Subcutaneous abdominal adipose tissue (tissue), 5 donors: ENCODE measurements at regions not wholly inside any gene's neighbourhood (a gene's known extent, or its start where the extent isn't known, plus 50 kb on each side); places are given as distances from the start of the nearest gene placed in this dataset.

Source experiments
- H3K27ac ChIP-seq: one replicate; pipeline ENCODE4 v1.7.0; 2013; ENCODE audit warnings: low read depth, mild to moderate bottlenecking, inconsistent platforms, low read length, moderate library complexity
- H3K27me3 ChIP-seq, 5 donors: one replicate each; pipeline ENCODE4 v1.7.0; 2013; ENCODE audit warnings: low read length in 5 of 5, inconsistent platforms in 1 of 5; ENCODE audit not compliant: control insufficient read depth in 5 of 5, insufficient read depth in 4 of 5
- H3K36me3 ChIP-seq, 5 donors: one replicate each; pipeline ENCODE4 v1.7.0; 2013; ENCODE audit warnings: low read length in 5 of 5; ENCODE audit not compliant: control insufficient read depth in 5 of 5, insufficient read depth in 5 of 5
- H3K4me1 ChIP-seq, 5 donors: one replicate each; pipeline ENCODE4 v1.7.0; 2013; ENCODE audit warnings: low read length in 5 of 5, mild to moderate bottlenecking in 3 of 5, moderate library complexity in 1 of 5; ENCODE audit not compliant: control insufficient read depth in 5 of 5, insufficient read depth in 5 of 5
- H3K4me3 ChIP-seq, 5 donors: one replicate each; pipeline ENCODE4 v1.7.0; 2013; ENCODE audit warnings: low read length in 5 of 5, low read depth in 1 of 5
- H3K9ac ChIP-seq, 5 donors: one replicate each; pipeline ENCODE4 v1.7.0; 2013; ENCODE audit warnings: low read length in 5 of 5, mild to moderate bottlenecking in 4 of 5, moderate library complexity in 3 of 5
- H3K9me3 ChIP-seq, 5 donors: one replicate each; pipeline ENCODE4 v1.7.0; 2013; ENCODE audit warnings: low read length in 5 of 5; ENCODE audit not compliant: control insufficient read depth in 5 of 5
- donor health status: healthy.
- donor health status: healthy.
- donor health status: healthy.
- donor health status: healthy.
- donor health status: healthy.

GRCh38 chr5:158406884-158407823, 548.2 kb upstream of the CLINT1 start:
- H3K36me3 ChIP-seq, result no peaks in the 10 kb centered on the region
- H3K27ac ChIP-seq, result no peak overlapping the region

GRCh38 chr5:158398360-158399201, 539.6 kb upstream of the CLINT1 start:
- no peaks in the 10 kb centered on the region for H3K4me1 ChIP-seq
- H3K9ac ChIP-seq, result no peak overlapping the region
- no peaks in the 10 kb centered on the region for H3K36me3 ChIP-seq
- no peak overlapping the region for H3K4me3 ChIP-seq
- H3K9me3 ChIP-seq, result no peaks in the 10 kb centered on the region
- no peaks in the 10 kb centered on the region for H3K27me3 ChIP-seq
- no peak overlapping the region for H3K27ac ChIP-seq

More at GRCh38 chr5:158406884-158407823, 548.2 kb upstream of the CLINT1 start:
- peaks cover 0 to 8% (median 6%) of the 10 kb centered on the region in 5 donors for H3K9me3 ChIP-seq
- peaks cover 0 to 10% (median 0%) of the 10 kb centered on the region in 5 donors for H3K4me1 ChIP-seq
- H3K4me3 ChIP-seq, result no peak overlapping the region
- no peaks in the 10 kb centered on the region for H3K27me3 ChIP-seq
- no peak overlapping the region for H3K9ac ChIP-seq

DNA sequence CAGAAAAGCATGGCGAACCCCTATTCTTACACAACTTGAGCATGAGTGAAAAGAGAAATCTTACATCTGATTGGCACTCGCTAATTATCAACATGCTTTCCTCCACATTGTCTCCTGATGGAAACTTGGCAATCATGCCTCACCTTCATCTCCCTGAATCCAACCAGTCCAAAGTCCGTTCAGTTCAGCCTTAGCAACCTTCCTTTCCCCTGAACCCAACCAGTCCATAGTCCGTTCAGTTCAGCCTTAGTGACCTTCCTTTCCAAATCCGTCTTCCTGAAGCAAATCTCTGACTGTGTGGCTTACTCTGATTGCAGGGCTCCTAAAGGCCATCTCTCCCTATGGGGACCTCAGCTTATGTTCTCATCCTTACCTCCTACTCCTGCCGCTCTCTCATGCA, 538.3 kb upstream of the CLINT1 start:
- no peak overlapping the region for H3K27ac ChIP-seq
- no peaks in the 10 kb centered on the region for H3K4me1 ChIP-seq
- H3K9me3 ChIP-seq, result no peaks in the 10 kb centered on the region
- H3K27me3 ChIP-seq, result no peaks in the 10 kb centered on the region
- no peak overlapping the region for H3K9ac ChIP-seq
- no peaks in the 10 kb centered on the region for H3K36me3 ChIP-seq
- H3K4me3 ChIP-seq, result no peak overlapping the region

DNA sequence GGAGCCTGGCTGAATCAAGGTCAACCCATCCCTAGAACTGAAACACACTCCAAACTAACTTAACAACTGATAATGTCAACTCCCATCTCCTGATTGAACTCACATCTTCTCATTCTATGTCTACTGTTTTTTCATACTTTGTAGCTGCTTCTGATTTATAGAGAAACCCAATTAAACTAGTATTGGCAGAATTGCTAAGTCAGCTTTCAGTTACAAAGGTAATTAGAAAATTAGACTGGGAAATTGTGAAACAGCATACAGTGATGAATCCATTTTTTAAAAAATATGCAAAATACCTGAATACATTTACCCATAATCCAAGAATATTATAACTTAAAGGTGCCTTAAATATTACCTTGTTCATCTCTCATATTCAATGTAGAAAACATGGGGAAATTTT, 535.2 kb upstream of the CLINT1 start:
- H3K36me3 ChIP-seq, result no peaks in the 10 kb centered on the region
- H3K9ac ChIP-seq, result no peak overlapping the region
- H3K9me3 ChIP-seq, result no peaks in the 10 kb centered on the region
- H3K27me3 ChIP-seq, result no peaks in the 10 kb centered on the region
- H3K4me1 ChIP-seq, result peaks cover 0 to 3% (median 0%) of the 10 kb centered on the region in 5 donors
- H3K27ac ChIP-seq, result no peak overlapping the region
- H3K4me3 ChIP-seq, result no peak overlapping the region

- H3K9ac ChIP-seq, result no peak overlapping the region
- no peak overlapping the region for H3K27ac ChIP-seq
These were observed 534.5 kb upstream of the CLINT1 start for GRCh38 chr5:158393457-158393856.

DNA sequence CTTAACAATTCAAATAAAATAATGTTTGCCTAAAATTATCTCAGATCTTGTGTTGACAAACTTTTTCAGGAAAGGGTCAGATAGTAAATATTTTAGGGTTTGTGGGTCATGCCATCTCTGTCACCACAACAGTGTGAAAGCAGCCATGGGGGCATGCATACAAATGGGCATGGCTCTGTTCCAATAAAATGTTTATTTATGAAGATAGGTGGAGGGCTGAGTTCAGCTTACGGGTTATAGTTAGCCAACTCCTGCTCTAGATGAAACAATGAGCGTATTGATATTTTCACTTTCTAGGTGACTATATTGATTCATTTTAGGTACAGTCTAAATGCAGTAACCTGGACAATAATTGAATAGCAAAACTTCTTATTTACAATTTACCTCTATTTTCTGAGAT, 533.8 kb upstream of the CLINT1 start:
- Histone ChIP-seq H3K4me3 (no peak overlapping the region), H3K27ac (no peak overlapping the region), H3K36me3 (no peaks in the 10 kb centered on the region), H3K9me3 (no peaks in the 10 kb centered on the region), H3K9ac (no peak overlapping the region), H3K27me3 (no peaks in the 10 kb centered on the region), H3K4me1 (peaks cover 0 to 3% (median 0%) of the 10 kb centered on the region in 5 donors)

More at GRCh38 chr5:158393457-158393856, 534.5 kb upstream of the CLINT1 start:
- H3K4me3 ChIP-seq, result no peak overlapping the region
- H3K4me1 ChIP-seq, result peaks cover 0 to 3% (median 0%) of the 10 kb centered on the region in 5 donors
- no peaks in the 10 kb centered on the region for H3K36me3 ChIP-seq
- H3K9me3 ChIP-seq, result no peaks in the 10 kb centered on the region
- no peaks in the 10 kb centered on the region for H3K27me3 ChIP-seq

DNA sequence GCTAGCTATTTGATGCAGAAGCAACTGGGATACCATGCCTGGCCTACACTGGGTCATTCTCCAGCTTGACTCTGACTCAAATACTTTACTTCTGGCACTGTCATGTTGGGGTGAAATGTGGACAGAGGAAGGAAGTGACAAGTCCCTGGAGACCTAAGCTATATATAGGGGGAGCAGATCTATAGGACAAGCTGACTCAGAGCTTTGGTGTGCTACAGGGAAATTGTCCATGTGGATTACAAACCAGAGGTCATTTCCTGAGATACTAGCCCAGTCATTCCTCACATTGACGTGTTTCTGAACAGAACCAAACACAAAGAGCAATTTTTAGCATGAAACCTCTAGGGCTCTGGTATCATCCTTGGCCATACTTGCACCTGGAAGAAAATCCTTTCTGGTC, 531.6 kb upstream of the CLINT1 start:
- no peaks in the 10 kb centered on the region for H3K9me3 ChIP-seq
- no peak overlapping the region for H3K4me3 ChIP-seq
- H3K27ac ChIP-seq, result no peak overlapping the region
- no peaks in the 10 kb centered on the region for H3K36me3 ChIP-seq
- H3K9ac ChIP-seq, result no peak overlapping the region
- H3K4me1 ChIP-seq, result peaks cover 0 to 3% (median 0%) of the 10 kb centered on the region in 5 donors
- H3K27me3 ChIP-seq, result no peaks in the 10 kb centered on the region

DNA sequence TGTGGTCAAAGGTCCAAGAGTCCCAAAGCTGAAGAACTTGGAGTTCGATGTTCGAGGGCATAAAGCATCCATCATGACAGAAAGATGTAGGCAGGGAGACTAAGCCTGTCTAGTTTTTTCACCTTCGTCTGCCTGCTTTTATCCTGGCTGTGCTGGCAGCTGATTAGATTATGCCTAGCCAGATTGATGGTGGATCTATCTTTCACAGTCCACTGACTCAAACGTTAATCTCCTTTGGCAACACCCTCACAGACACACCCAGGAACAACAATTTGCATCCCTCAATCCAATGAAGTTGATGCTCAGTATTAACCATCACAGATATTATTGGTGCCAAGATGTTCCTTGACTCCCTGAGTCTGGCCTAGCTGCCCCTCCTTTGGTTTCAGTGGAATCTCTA, 530.8 kb upstream of the CLINT1 start:
- Histone ChIP-seq H3K36me3 (no peaks in the 10 kb centered on the region), H3K9ac (no peak overlapping the region), H3K9me3 (no peaks in the 10 kb centered on the region), H3K27me3 (no peaks in the 10 kb centered on the region), H3K27ac (no peak overlapping the region), H3K4me3 (no peak overlapping the region), H3K4me1 (peaks cover 0 to 3% (median 0%) of the 10 kb centered on the region in 5 donors)

DNA sequence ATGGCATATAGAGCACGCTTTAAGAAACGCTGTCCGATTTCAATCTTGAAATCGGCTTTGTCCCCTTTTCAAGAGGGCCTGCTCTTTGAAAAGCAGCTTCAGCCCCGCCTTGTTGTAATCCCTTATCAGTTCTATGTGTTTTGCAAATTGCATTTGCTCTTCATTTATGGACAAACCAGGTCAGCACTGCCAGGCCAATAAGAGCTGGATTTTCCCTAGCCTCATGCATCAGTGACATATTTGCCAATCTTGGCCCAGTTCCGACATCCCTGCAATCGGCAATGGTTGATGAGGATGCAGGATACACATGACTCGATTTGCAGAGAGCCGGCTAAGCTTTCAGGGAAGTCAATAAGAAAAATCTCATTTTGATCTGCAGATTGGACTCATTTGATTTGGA, 529.1 kb upstream of the CLINT1 start:
- no peak overlapping the region for H3K27ac ChIP-seq
- peaks cover 0 to 11% (median 7%) of the 10 kb centered on the region in 5 donors for H3K4me1 ChIP-seq
- H3K36me3 ChIP-seq, result no peaks in the 10 kb centered on the region
- H3K9ac ChIP-seq, result no peak overlapping the region
- H3K9me3 ChIP-seq, result no peaks in the 10 kb centered on the region
- no peaks in the 10 kb centered on the region for H3K27me3 ChIP-seq
- no peak overlapping the region for H3K4me3 ChIP-seq

DNA sequence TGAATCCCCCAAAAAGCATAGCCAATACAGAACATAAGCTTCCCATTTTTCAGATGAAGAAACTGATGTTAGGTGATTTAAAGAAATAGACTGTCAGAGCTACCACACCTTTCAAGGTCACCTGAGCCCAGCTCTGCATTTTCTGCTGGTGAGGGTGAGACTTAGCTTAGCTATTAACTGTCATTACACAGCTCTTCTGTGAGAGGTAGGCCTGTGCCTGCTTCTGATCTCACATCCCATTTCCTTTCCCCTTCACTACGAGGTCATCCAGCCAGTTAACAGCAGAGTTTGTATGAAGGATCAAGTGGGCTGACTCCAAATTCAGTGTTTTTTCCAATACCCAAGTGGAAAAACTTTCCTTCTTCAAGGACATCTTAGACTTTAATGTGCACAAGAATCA, 528.6 kb upstream of the CLINT1 start:
- Histone ChIP-seq H3K4me3 (no peak overlapping the region), H3K9ac (no peak overlapping the region), H3K36me3 (no peaks in the 10 kb centered on the region), H3K4me1 (peaks cover 0 to 17% (median 12%) of the 10 kb centered on the region in 5 donors), H3K9me3 (no peaks in the 10 kb centered on the region), H3K27me3 (no peaks in the 10 kb centered on the region), H3K27ac (no peak overlapping the region)
